ENCODE measurements at regions not wholly inside any gene's neighbourhood (a gene's known extent, or its start where the extent isn't known, plus 50 kb on each side); places are given as distances from the start of the nearest gene placed in this dataset.
"Not testable (repeated sequence)": the region's sequence is repeated elsewhere in the genome, so short reads cannot be mapped to it uniquely, and the experiment has no call there.

GRCh38 chr1:118404024-118404423 is 219.0 kb upstream of the SPAG17 start:
- H3K27ac ChIP-seq (ENCODE audit: low read depth, low read length): no peak overlapping the region
- no peaks in the 10 kb centered on the region for H3K4me1 ChIP-seq (ENCODE audit: control insufficient read depth, insufficient read depth, low read length, unreplicated experiment)
- no peak overlapping the region for H3K4me3 ChIP-seq (ENCODE audit: low read depth, low read length)
- H3K79me2 ChIP-seq (ENCODE audit: control insufficient read depth, insufficient read depth, low read length, unreplicated experiment): no peaks in the 10 kb centered on the region
- H3K36me3 ChIP-seq (ENCODE audit: insufficient read depth, low read length): no peaks in the 10 kb centered on the region
- no peaks in the 10 kb centered on the region; the same call in 1 of the 2 replicates for H3K27me3 ChIP-seq (ENCODE audit: insufficient read depth, low read length)
- no peak overlapping the region for H2AFZ ChIP-seq (ENCODE audit: low read length, unreplicated experiment)

- H3K27me3 ChIP-seq (ENCODE audit: insufficient read depth, low read length): peaks cover 3% of the 10 kb centered on the region; the same call in 1 of the 2 replicates
- no peak overlapping the region for H3K4me3 ChIP-seq (ENCODE audit: low read depth, low read length)
- no peak overlapping the region for H3K27ac ChIP-seq (ENCODE audit: low read depth, low read length)
- no peak overlapping the region for H2AFZ ChIP-seq (ENCODE audit: low read length, unreplicated experiment)
- H3K79me2 ChIP-seq (ENCODE audit: control insufficient read depth, insufficient read depth, low read length, unreplicated experiment): no peaks in the 10 kb centered on the region
- H3K36me3 ChIP-seq (ENCODE audit: insufficient read depth, low read length): no peaks in the 10 kb centered on the region
- no peaks in the 10 kb centered on the region for H3K4me1 ChIP-seq (ENCODE audit: control insufficient read depth, insufficient read depth, low read length, unreplicated experiment)
Observed at GRCh38 chr1:118397496-118397859, 212.4 kb upstream of the SPAG17 start.

GRCh38 chr1:118396829-118397495 is 211.9 kb upstream of the SPAG17 start:
- no peaks in the 10 kb centered on the region for H3K36me3 ChIP-seq (ENCODE audit: insufficient read depth, low read length)
- H3K4me1 ChIP-seq (ENCODE audit: control insufficient read depth, insufficient read depth, low read length, unreplicated experiment): no peaks in the 10 kb centered on the region
- H3K4me3 ChIP-seq (ENCODE audit: low read depth, low read length): no peak overlapping the region

GRCh38 chr1:118396279-118396678 is 211.3 kb upstream of the SPAG17 start:
- Histone ChIP-seq H3K79me2 (ENCODE audit: control insufficient read depth, insufficient read depth, low read length, unreplicated experiment) (no peaks in the 10 kb centered on the region), H3K27me3 (ENCODE audit: insufficient read depth, low read length) (peaks cover 3% of the 10 kb centered on the region; the same call in 1 of the 2 replicates), H3K4me1 (ENCODE audit: control insufficient read depth, insufficient read depth, low read length, unreplicated experiment) (no peaks in the 10 kb centered on the region), H2AFZ (ENCODE audit: low read length, unreplicated experiment) (no peak overlapping the region), H3K36me3 (ENCODE audit: insufficient read depth, low read length) (no peaks in the 10 kb centered on the region), H3K27ac (ENCODE audit: low read depth, low read length) (no peak overlapping the region), H3K4me3 (ENCODE audit: low read depth, low read length) (no peak overlapping the region)

More at GRCh38 chr1:118396829-118397495, 211.9 kb upstream of the SPAG17 start:
- Histone ChIP-seq H3K79me2 (ENCODE audit: control insufficient read depth, insufficient read depth, low read length, unreplicated experiment) (no peaks in the 10 kb centered on the region), H2AFZ (ENCODE audit: low read length, unreplicated experiment) (no peak overlapping the region), H3K27ac (ENCODE audit: low read depth, low read length) (no peak overlapping the region), H3K27me3 (ENCODE audit: insufficient read depth, low read length) (peaks cover 3% of the 10 kb centered on the region; the same call in 1 of the 2 replicates)

- Histone ChIP-seq H3K27me3 (ENCODE audit: insufficient read depth, low read length) (peaks cover 3% of the 10 kb centered on the region; the same call in 1 of the 2 replicates), H3K36me3 (ENCODE audit: insufficient read depth, low read length) (no peaks in the 10 kb centered on the region), H3K4me3 (ENCODE audit: low read depth, low read length) (no peak overlapping the region), H3K27ac (ENCODE audit: low read depth, low read length) (no peak overlapping the region), H3K79me2 (ENCODE audit: control insufficient read depth, insufficient read depth, low read length, unreplicated experiment) (no peaks in the 10 kb centered on the region), H2AFZ (ENCODE audit: low read length, unreplicated experiment) (no peak overlapping the region), H3K4me1 (ENCODE audit: control insufficient read depth, insufficient read depth, low read length, unreplicated experiment) (no peaks in the 10 kb centered on the region)
Observed at GRCh38 chr1:118395430-118395991, 210.5 kb upstream of the SPAG17 start.

- no peaks in the 10 kb centered on the region for H3K79me2 ChIP-seq (ENCODE audit: control insufficient read depth, insufficient read depth, low read length, unreplicated experiment)
- no peaks in the 10 kb centered on the region for H3K36me3 ChIP-seq (ENCODE audit: insufficient read depth, low read length)
- no peak overlapping the region for H2AFZ ChIP-seq (ENCODE audit: low read length, unreplicated experiment)
- no peak overlapping the region for H3K27ac ChIP-seq (ENCODE audit: low read depth, low read length)
- H3K4me3 ChIP-seq (ENCODE audit: low read depth, low read length): no peak overlapping the region
- no peaks in the 10 kb centered on the region for H3K4me1 ChIP-seq (ENCODE audit: control insufficient read depth, insufficient read depth, low read length, unreplicated experiment)
- no peaks in the 10 kb centered on the region for H3K27me3 ChIP-seq (ENCODE audit: insufficient read depth, low read length)
Observed at GRCh38 chr1:118390955-118391354, 205.9 kb upstream of the SPAG17 start.

GRCh38 chr1:118388301-118388959 is 203.4 kb upstream of the SPAG17 start:
- Histone ChIP-seq H3K79me2 (ENCODE audit: control insufficient read depth, insufficient read depth, low read length, unreplicated experiment) (no peaks in the 10 kb centered on the region), H3K27me3 (ENCODE audit: insufficient read depth, low read length) (no peaks in the 10 kb centered on the region), H3K4me3 (ENCODE audit: low read depth, low read length) (no peak overlapping the region), H3K36me3 (ENCODE audit: insufficient read depth, low read length) (no peaks in the 10 kb centered on the region), H2AFZ (ENCODE audit: low read length, unreplicated experiment) (no peak overlapping the region), H3K4me1 (ENCODE audit: control insufficient read depth, insufficient read depth, low read length, unreplicated experiment) (no peaks in the 10 kb centered on the region), H3K27ac (ENCODE audit: low read depth, low read length) (no peak overlapping the region)

- Histone ChIP-seq H3K79me2 (ENCODE audit: control insufficient read depth, insufficient read depth, low read length, unreplicated experiment) (no peaks in the 10 kb centered on the region), H3K27ac (ENCODE audit: low read depth, low read length) (no peak overlapping the region), H3K4me3 (ENCODE audit: low read depth, low read length) (no peak overlapping the region), H3K36me3 (ENCODE audit: insufficient read depth, low read length) (no peaks in the 10 kb centered on the region), H3K27me3 (ENCODE audit: insufficient read depth, low read length) (peaks cover 2% of the 10 kb centered on the region; the same call in 1 of the 2 replicates), H3K4me1 (ENCODE audit: control insufficient read depth, insufficient read depth, low read length, unreplicated experiment) (no peaks in the 10 kb centered on the region), H2AFZ (ENCODE audit: low read length, unreplicated experiment) (no peak overlapping the region)
Observed at GRCh38 chr1:118381197-118381869, 196.3 kb upstream of the SPAG17 start.

GRCh38 chr1:118377183-118377582 is 192.2 kb upstream of the SPAG17 start:
- H2AFZ ChIP-seq (ENCODE audit: low read length, unreplicated experiment); H3K4me3 ChIP-seq (ENCODE audit: low read depth, low read length); H3K79me2 ChIP-seq (ENCODE audit: control insufficient read depth, insufficient read depth, low read length, unreplicated experiment); H3K27ac ChIP-seq (ENCODE audit: low read depth, low read length); H3K27me3 ChIP-seq (ENCODE audit: insufficient read depth, low read length); H3K36me3 ChIP-seq (ENCODE audit: insufficient read depth, low read length); H3K4me1 ChIP-seq (ENCODE audit: control insufficient read depth, insufficient read depth, low read length, unreplicated experiment): not testable (repeated sequence)

- H3K27me3 ChIP-seq (ENCODE audit: insufficient read depth, low read length): no peaks in the 10 kb centered on the region
- no peaks in the 10 kb centered on the region for H3K79me2 ChIP-seq (ENCODE audit: control insufficient read depth, insufficient read depth, low read length, unreplicated experiment)
- no peak overlapping the region for H3K27ac ChIP-seq (ENCODE audit: low read depth, low read length)
- H3K4me3 ChIP-seq (ENCODE audit: low read depth, low read length): no peak overlapping the region
- H3K4me1 ChIP-seq (ENCODE audit: control insufficient read depth, insufficient read depth, low read length, unreplicated experiment): peaks cover 2% of the 10 kb centered on the region
- no peak overlapping the region for H2AFZ ChIP-seq (ENCODE audit: low read length, unreplicated experiment)
- H3K36me3 ChIP-seq (ENCODE audit: insufficient read depth, low read length): no peaks in the 10 kb centered on the region
Observed at GRCh38 chr1:118371612-118372011, 186.6 kb upstream of the SPAG17 start.

All from ACC112 (cell line).